Fibroblast of peridontal ligament (primary cell): ENCODE measurements at regions not wholly inside any gene's neighbourhood (a gene's known extent, or its start where the extent isn't known, plus 50 kb on each side); places are given as distances from the start of the nearest gene placed in this dataset.

ENCODE experiments used
- DNase-seq: peaks from one replicate; pipeline ENCODE4 v3.0.0-alpha.2; 2010; ENCODE audit errors: extremely low read depth

DNA sequence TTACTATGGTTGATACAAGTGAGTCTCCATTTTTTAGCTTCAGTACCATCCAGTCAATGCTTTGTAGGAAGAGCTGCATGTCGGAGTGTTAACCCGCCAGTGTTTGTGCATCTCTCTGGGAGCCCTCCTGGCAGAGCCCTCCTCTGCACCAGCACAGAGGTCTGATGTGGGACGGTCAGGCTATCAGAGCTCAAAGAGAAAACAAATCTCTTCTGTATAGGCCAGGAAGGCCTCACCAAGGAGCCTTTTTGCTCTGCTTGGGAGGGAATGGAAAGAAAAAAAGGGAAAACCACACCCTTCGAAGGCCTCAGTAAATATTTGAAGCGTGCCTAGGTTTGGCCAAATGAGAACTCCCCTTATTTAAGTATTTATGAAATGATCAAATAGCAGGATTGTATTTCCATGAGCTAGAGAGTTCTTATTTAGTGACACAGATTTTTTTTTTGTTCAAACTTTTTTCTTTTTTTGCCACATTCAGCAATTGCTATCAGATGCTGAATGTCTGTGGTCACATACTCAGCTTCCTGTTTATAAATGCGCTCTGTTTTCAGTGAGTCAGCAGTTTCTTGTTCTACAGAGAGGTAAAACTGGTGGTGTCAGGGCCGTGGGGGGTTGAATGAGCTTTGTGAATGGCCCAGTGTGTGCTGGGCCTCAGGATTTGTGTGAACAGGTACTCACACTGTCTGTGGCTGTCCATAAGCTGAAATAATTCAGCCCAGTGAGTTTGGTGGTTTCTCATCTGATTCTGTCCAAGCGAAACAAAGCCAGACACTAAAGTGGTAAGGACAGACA is 226.6 kb downstream of the SNX18 start:
- DNase-seq: peak; percentile 100

DNA sequence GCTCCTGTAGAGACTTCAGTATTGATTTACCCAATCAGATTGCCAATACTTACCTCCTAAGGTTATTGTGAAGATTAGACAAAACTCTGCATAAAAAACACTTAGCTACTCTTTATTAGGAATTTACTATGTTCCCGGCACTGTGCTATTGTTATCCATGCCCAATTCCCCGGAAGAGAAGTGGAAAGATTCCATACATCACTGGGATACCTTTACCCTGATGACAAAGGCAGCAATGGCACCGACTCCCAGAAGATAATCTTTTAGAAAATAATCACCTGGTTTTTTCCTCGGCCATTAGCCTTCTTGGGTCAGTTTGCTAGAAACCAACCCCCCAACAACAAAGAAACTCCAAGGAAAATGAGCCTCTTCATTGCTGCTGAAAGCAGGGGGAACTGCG is 226.0 kb downstream of the SNX18 start:
- no peak for DNase-seq

DNA sequence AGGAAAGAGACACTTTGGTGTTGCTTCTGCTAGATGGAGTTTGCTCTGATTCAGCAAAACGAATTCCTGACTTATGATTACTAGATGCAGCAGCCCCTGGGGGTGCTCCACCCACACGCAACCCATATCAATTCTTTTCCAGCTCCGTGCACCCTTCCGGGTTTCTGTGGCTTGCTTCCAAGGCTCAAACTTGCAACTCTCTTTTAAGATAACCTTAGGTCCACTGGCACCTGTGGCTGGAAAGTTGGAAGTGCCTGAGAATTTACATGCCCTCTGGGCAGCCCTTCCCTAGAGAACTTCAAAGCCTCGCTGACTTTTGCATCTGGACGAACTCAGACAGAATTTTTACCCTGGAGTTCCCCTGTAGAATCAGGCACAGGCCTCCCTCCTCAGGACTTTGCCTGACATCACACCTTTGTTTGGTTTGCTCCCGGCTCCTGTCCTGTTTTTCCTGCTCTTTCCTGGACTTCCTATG is 224.9 kb downstream of the SNX18 start:
- peak; percentile 77 for DNase-seq

DNA sequence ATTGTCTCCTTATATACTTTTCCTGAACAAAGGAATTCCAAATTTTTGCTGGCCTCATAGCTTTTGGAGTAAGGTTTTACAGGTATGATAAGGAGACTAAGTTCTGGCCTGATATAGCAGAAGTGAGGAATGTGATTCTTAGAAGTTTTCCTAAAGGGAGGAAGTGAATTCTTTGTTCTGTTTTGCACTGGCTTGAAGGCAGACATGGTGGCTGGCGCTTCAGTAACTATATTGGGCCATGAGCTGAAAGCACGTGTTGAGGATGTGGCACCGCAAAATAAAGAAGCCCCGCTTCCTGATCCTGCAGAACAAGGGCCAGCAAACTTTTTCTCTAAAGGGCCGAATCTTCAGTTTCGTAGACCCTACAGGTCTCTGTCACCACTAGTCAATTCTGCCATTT is 224.2 kb downstream of the SNX18 start:
- no peak for DNase-seq

DNA sequence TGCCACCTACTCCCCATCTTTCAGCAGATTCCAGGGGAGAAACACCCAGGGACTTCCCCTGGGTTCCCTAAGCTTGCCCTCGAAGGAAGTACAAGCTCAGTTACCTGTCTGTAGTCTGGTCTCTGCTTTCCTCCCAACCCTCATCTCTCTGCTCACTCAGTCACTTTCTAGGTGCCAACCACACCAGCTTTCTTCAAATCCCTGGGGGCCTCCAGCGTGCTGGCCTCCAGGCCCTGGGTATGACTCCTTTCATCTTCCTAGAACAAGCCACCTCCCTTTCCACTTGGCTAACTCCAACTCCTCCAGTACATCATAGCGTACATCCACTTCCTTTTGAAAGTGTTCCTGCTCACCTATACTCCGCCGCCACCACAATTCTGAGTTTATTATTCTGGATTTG is 222.6 kb downstream of the SNX18 start:
- no peak for DNase-seq

DNA sequence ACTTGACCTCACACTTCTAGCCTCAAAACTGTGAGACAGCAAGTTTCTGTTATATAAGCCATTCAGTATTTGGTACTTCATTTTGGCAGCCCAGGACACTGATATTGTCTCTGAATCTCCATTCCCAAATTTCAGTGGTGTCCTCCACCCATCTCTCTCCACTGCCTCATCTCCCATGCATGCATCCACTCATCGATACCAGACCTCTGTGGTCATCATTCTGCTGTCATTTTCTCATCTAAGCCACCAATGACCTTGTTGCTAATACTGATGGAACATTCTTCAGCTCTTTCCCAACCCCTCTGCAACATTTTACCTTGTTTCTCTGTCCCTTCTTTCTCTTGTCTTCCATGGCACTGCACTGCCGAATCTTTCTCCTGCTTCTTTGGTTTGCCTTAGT is 221.8 kb downstream of the SNX18 start:
- DNase-seq: no peak

DNA sequence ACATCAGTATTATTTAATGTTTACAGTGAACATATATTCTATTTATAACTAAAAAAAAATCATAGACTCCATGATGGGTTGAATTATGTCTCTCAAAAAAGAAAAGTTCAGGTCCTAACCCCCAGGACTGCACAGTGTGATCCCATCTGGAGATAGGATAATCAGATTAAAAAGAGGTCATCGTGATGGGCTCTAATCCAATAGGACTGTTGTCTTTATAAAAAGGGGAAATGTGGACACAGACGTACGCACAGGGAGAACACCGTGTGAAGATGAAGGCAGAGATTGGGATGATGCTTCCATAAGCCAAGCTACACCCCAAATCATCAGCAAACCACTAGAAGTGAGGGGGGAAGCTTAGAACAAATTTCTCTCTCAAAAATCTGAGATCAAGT is 221.4 kb downstream of the SNX18 start:
- no peak for DNase-seq

DNA sequence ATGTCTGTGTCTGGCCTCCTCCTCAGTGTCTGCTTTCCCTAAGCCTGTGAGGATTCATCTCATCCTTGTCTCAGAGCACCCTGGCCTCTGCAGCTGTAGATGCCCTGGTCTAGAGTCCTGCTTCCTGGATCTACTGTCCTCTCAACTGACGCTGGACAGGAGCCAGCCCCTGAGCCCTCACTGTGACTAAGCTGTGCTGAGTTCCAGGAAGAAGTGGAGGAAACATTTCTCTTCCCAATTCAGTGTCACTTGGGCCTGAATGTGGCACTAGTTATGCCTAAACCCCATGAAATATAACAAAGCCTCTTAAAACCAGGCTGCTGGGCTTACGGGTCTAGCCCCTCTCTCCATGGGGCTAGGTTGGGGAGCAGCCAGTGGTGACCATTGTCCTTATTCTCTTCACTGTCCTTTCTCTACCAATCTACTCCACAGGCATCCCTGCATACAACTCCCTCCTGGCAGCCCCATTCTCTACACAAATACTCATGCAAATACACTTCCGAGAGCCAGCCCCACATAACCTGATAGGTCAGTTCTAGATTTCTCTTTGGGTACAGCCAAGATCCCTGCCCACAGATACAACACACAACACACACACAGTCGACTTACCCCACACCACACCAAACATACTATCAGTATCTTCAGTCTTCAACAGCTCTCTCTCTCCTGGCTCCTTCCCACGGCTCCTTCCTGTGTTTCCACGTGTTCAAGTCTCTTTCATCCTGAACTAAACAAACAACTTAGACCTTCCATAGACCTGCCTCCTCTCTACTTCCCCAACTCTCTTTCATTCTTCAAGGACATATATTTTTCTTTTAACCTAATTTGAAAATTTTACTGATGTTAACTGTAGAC is 220.8 kb downstream of the SNX18 start:
- DNase-seq: peak; percentile 42

DNA sequence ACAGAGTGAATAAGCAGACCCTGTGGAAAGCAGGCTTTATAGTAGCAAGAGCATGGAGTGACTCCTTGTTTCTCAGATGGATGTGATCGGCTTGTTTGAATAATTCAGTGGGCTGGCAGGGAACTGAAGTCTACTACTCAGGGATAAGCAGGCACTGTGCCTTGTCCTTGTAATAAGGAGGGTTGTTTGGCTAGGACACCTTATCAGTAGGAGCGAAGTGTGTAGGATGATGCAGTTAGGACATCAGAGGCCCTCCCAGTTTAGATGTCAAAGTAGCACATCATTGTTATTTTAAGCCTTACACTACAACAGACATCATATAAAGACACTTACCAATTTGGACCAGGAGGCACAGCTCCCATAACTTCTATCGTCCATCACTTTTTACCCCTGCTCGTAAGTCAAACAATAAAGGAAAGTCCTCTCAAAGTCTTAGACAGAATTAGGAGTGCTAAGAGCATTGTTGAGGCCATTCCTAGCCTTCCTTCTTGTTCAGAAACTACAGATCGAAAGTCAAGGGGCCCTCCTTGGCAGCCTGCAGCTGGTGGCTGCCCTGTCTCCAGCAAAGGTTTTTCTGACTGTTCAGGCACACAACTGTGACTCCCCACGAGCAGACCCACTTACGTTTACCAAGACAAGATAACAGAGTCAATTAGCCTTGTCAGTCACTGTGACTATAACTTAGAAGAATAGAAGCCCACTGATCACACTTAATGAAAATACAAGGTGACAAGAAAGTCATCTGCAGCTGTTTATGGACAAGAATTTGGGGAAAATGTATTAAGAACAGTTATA is 218.6 kb downstream of the SNX18 start:
- no peak for DNase-seq

DNA sequence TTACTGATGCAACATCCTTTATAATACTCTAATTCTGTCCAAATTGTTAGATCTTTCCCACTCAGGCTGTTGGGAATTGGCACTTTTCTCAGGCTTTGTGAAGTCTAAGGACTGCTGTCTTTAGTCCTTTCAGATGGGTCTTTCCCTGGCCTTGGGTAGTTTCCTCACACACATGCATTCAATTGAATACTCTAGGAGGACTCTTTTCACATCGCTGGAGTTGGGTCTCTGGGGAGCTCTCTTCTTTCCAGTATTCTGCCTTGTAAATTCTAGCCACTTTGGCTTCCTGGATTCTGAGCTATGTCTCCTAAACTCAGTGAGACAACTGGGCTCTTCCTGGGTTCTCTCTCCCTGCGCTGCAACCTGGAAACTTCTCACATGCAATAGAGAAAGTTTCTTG is 215.5 kb downstream of the SNX18 start:
- DNase-seq: peak; percentile 63

DNA sequence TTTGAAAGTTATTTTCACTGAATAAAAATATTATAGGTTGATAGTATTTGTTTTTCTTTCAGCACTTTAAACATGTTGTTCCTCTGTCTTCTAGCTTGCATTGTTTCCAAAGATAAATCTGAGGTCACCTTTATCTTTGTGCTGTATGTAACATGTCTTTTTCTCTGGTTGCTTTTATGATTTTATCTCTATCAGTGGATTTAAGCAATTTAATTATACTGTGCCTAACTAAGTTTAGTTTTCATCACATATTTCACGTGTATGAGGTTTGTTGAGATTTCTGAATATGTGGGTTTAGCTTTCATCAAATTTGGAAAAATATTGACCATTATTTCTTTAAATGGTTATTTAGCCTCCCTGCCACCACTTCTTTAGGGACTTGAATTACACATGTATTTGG is 214.5 kb downstream of the SNX18 start:
- DNase-seq: no peak

DNA sequence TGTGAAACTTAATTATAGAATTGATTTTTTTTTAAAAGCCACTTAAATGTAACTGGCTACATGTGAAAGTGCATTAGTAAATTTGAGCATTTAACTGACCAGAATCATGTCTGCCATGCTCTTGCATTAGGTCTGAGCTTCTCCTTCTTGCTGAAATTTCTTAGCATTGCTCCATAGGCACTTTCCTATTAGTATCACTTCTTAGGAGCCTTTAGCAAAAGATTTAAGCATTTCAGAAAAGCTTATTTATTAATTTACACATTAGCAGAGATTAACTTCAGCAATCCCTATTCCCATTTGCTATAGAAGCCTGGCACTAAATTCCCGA is 211.0 kb downstream of the SNX18 start:
- DNase-seq: no peak

DNA sequence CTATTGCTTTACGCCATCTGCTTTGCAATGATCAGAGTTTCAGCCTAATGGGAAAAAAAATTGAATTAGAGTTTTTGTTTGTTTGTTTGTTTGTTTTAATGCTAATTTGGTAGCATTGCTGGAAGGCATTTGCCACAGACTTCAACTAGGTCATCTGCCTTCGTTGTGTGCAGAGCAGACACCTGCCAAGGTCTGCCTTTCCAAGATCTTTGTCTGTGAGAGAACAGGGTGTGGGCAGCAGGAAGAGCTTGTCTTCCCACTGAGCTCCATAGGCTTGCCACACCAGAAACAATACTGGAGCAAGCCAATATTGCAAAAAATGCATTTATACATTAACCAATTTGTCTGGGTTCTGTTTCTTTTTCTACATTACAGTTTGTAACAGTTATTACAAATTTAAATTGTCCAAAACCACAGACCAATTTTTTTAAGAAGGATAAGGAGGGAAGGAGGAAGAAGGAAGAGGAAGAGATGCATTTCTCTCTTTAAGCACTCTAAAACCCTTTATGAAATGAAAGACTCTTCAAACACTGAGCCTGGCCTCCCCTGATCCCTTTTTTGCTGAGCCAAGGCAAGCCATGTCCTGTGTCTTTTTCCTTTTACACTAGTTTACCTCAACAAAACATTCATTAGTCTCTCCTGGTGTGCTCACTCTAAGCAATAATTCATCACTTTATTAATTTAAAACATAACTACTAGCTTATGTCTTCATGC is 210.5 kb downstream of the SNX18 start:
- no peak for DNase-seq

DNA sequence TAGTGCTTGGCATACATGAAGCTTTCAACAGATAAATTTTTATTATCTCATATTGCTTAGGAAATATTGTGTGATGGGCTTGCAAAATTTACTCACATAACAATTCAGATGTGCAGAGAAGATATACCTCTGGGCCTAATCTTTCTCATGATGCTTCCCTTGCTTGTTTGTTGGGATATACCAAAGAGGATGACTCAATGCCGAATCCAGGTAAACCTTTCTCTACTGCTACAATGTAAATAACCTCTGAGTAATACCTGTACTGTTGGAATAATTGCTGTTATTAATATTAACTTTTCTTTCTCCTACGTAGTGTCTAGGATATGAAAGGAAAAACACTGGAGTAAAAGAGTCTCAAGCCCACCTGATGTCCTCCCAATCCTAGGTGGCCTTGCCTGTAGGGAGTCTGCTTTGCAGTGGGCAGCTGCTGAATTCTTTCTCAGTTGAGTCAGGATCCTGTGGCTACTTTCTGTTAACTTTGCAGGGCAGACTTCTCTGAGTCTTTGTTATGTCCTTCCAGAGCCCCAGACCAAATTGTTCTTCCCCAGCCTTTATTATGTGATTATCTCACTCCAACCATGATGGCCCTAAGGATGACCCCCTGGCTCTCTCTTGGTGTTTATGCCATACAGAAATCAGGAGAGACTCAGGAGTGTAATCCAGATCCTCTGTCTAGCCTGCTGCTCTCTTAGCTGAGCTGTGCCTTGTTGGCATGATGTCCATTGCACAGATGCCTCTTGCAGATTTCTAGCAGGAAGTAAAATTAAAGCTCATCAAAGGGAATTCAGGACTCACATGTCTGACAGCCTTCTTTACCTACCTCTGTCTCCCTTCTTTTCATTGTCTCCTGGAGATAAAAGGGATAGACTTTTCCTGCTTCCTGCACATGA is 208.1 kb downstream of the SNX18 start:
- peak; percentile 33 for DNase-seq

DNA sequence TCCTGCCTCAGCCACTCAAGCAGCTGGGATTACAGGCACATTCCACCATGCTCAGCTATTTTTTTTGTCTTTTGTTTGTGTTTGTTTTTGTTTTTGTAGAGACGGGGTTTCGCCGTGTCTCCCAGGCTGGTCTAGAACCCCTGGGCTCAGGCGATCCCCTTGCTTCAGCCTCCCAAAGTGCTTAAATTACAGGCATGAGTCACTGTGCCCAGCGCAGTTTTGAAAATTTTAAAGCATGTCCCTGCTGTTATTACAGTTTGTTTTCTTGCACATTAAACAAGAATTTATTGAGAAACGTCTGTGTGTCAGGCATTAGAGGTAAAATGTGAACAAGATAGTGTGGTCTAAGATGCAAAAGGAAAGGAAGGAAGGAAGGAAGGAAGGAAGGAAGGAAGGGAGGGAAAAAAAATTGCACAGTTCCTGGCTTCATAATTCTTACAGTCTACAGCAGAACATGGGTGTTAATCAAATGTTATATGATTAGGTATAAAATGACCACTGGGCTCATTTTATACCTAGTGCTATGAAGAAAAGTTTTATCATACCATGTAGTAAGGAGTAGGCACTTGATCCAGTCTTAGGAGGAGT is 205.4 kb downstream of the SNX18 start:
- peak; percentile 69 for DNase-seq

DNA sequence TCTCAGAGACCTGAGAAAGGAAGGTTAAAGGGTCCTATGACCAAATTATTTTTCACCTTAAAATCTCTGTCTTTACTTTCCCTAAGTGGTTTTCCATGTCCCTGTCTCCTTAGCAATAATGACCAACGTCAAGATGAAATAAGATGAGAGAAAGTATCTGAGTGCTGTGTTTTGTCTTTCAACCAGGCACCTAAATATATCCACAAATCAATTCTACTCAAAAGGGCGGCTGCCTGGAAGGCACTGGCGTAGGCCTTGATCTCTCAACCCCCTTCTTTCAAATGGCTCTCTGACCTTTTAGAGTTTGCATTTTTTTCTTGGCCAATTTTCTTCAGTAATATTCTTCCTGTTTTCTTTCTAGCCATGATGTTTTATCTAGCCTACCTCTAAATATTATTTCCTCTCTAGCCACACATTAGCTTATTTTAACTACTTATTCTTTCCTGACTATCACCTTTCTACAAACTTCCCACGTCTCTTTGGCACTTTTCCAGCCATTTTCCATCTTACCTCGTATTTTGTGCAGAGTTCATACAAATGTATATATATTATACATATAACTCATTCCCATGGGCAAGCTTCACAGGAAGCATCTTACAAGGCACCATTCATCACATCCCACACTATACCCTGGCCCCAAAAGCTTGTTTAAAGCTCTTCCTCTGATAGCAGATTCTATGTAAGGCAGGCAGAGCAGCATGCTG is 204.5 kb downstream of the SNX18 start:
- DNase-seq: no peak

DNA sequence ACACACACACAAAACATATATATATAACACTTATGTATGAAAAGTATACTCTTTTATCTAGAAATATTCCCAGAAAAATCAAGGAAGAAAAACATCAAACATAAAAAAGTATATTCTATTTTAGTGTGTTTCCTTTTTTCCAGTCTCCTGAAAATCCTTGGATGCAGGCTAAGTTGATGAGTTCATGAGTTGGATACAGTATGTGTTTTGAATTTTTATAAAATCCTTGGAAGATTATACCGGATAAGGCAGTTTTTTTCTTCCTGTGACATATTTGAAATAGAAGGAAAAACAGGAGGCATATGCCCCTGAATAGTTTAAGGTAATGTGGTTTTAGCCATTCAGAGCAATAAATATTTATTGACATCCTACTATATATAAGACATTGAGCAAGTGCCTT is 203.6 kb downstream of the SNX18 start:
- DNase-seq: no peak

DNA sequence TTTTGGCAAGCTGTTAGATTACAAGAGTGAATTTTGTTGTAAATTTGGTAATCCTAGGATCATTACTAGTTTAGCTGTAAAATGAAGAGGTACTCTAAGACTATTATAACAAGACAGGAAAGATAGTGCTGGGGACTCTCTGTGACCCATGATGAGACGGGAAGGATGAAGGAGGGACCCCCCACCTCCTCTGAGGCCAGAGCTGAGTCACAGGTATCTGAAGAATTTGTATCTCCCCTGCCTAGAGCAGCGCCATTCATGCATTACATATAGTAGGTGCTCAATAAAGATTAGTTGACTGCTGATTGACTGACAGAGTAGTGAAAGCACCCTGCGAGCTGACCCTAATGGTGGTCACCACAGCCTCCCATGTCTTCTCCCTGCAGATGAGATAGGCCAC is 202.8 kb downstream of the SNX18 start:
- no peak for DNase-seq

DNA sequence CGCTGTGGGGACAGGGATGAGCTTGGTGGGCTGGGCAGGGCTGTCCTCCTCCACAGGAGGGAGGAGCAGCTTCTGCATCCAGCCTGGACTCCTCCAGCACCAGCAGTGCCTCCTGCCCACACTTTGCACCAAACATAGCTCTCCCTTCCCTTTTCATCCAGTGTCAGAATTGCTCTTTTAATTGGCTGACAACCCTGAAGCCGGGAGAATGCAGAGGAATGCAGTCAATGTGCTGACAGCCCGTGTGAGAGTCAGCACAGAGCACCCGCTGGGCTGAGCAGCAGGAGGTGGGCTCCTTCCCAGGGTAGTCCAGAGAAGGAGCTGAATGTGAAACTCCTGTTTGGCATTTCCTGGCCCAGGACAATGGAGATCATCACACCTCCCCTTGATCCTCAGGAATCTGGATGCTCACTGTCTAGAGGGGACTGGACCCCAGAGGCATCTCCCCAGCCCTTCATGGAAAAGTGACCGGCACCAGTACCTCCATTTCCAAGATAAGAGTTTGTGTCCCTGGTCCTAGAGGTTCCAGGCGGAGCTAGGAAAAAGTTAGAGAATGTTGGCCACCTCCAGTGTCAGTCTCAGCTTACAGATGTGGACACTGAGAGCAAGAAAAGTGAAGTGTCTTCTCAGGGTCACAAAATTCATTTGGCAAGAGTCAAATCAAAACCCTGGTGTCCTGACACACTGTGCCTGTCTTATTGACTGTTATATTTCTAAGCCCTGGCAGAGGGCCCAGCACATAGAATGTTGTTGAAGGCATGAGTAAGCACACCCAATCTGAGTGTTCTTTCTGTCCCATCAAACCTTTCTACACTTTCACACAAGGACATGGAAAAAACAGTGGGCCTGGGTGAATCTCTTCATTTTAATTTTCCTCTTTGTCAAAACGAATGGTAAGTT is 202.1 kb downstream of the SNX18 start:
- peak; percentile 76 for DNase-seq
